SK-N-SH (cell line): ENCODE measurements at regions not wholly inside any gene's neighbourhood (a gene's known extent, or its start where the extent isn't known, plus 50 kb on each side); places are given as distances from the start of the nearest gene placed in this dataset.

Source experiments
- CTCF ChIA-PET: fragments of 300-600, 350-600 bp; formaldehyde crosslinking; extraction: SDS; loops from one replicate; lab custom pipeline; 2021; lab: Yijun Ruan, JAX
- POLR2A ChIA-PET: fragments of 350-600 bp; sonication (Branson Sonifier 250); formaldehyde crosslinking; extraction: SDS; loops from one replicate; lab custom pipeline; 2020; ENCODE audit warnings: antibody characterized with exemption, inconsistent platforms; lab: Yijun Ruan, JAX
- DNase-seq: peaks from one replicate; pipeline ENCODE4 v3.0.0; 2012
- H2AFZ ChIP-seq: fragments of 200-600 bp; sonication (generic); 2 replicates; pipeline ENCODE4 v1.8.1; 2016; ENCODE audit warnings: antibody characterized with exemption, mild to moderate bottlenecking, low read depth
- H3F3A ChIP-seq: fragments of 200-600 bp; sonication (generic); replicated peaks from 2 replicates; pipeline ENCODE3; 2016; ENCODE audit warnings: antibody characterized with exemption, mild to moderate bottlenecking; ENCODE audit not compliant: insufficient read depth
- H3K27ac ChIP-seq, 2 experiments: fragments of 200-500 bp in 1 of 2; fragments of 200-600 bp in 1 of 2; sonication (Bioruptor generic) in 1 of 2; sonication (generic), shearing (Covaris generic) in 1 of 2; 2 replicates each; pipeline versions ENCODE4 v1.5.1 to v1.6.1; 2014 to 2016; ENCODE audit warnings: low read depth in 2 of 2, inconsistent platforms in 1 of 2, low read length in 1 of 2, mild to moderate bottlenecking in 1 of 2, mixed read lengths in 1 of 2
- H3K27me3 ChIP-seq: fragments of 200-600 bp; sonication (generic), shearing (Covaris generic); 2 replicates; pipeline ENCODE4 v1.6.1; 2016; ENCODE audit warnings: mixed run types; ENCODE audit not compliant: insufficient read depth
- H3K36me3 ChIP-seq, 2 experiments: fragments of 200-500 bp in 1 of 2; fragments of 200-600 bp in 1 of 2; sonication (Bioruptor generic) in 1 of 2; sonication (generic) in 1 of 2; replicated peaks in 1 of 2; 2 replicates each; pipeline versions ENCODE3 to v1.5.1; 2014 to 2016; ENCODE audit warnings: low read length in 1 of 2, mild to moderate bottlenecking in 1 of 2; ENCODE audit not compliant: insufficient read depth in 2 of 2, control insufficient read depth in 1 of 2
- H3K4me1 ChIP-seq, 2 experiments: fragments of 200-500 bp in 1 of 2; fragments of 200-600 bp in 1 of 2; sonication (Bioruptor generic) in 1 of 2; sonication (generic), shearing (Covaris generic) in 1 of 2; 2 replicates each; pipeline versions ENCODE4 v1.5.1 to v1.6.1; 2014 to 2016; ENCODE audit warnings: low read depth in 1 of 2, low read length in 1 of 2, mixed run types in 1 of 2; ENCODE audit not compliant: insufficient read depth in 2 of 2, control insufficient read depth in 1 of 2
- H3K4me2 ChIP-seq: fragments of 200-600 bp; sonication (generic), shearing (Covaris generic); 2 replicates; pipeline ENCODE4 v1.6.1; 2017; ENCODE audit warnings: mixed run types
- H3K4me3 ChIP-seq, 2 experiments: fragments of 200-500 bp in 1 of 2; fragments of 200-600 bp in 1 of 2; sonication (Bioruptor generic) in 1 of 2; sonication (generic), shearing (Covaris generic) in 1 of 2; 2 replicates each; pipeline versions ENCODE4 v1.5.1 to v1.8.1; 2014 to 2016; ENCODE audit warnings: low read depth in 2 of 2, inconsistent platforms in 1 of 2, low read length in 1 of 2, mild to moderate bottlenecking in 1 of 2, mixed read lengths in 1 of 2, moderate library complexity in 1 of 2
- H3K79me2 ChIP-seq: fragments of 200-600 bp; sonication (generic); 2 replicates; pipeline ENCODE4 v1.8.1; 2017; ENCODE audit warnings: mild to moderate bottlenecking; ENCODE audit not compliant: insufficient read depth
- H3K9ac ChIP-seq: fragments of 200-600 bp; sonication (generic); 2 replicates; pipeline ENCODE4 v1.6.1; 2017; ENCODE audit warnings: mixed run types
- H3K9me2 ChIP-seq: fragments of 200-600 bp; sonication (generic); 2 replicates; pipeline ENCODE4 v1.6.1; 2017; ENCODE audit warnings: mixed run types
- H3K9me3 ChIP-seq: fragments of 200-600 bp; sonication (generic); 2 replicates; pipeline ENCODE4 v1.6.1; 2017; ENCODE audit warnings: mixed run types, mild to moderate bottlenecking, moderate library complexity
- H4K20me1 ChIP-seq: fragments of 200-600 bp; sonication (generic); 2 replicates; pipeline ENCODE4 v1.6.1; 2017; ENCODE audit warnings: mild to moderate bottlenecking, mixed run types; ENCODE audit not compliant: insufficient read depth
- CHD2 ChIP-seq: fragments of 150-350 bp; IDR thresholded peaks from 2 replicates; pipeline ENCODE4 v1.6.1; 2018; ENCODE audit warnings: low read length; ENCODE audit not compliant: partially characterized antibody
- ELF1 ChIP-seq: IDR thresholded peaks from 2 replicates; pipeline ENCODE4 v1.4.0; 2012
- FOXM1 ChIP-seq: IDR thresholded peaks from 2 replicates; pipeline ENCODE4 v1.4.0; 2012; ENCODE audit warnings: low read depth, mild to moderate bottlenecking
- JUND ChIP-seq: IDR thresholded peaks from 2 replicates; pipeline ENCODE4 v1.4.0; 2012
- NRF1 ChIP-seq: IDR thresholded peaks from 2 replicates; pipeline ENCODE4 v1.6.1; 2012; ENCODE audit warnings: low read depth, mild to moderate bottlenecking, low read length
- POLR2AphosphoS5 ChIP-seq: IDR thresholded peaks from 2 replicates; pipeline ENCODE4 v1.6.1; 2012; ENCODE audit warnings: low read depth, low read length
- RCOR1 ChIP-seq: fragments of 150-350 bp; IDR thresholded peaks from 2 replicates; pipeline ENCODE4 v1.6.1; 2017; ENCODE audit warnings: antibody characterized with exemption, low read length
- RXRA ChIP-seq: IDR thresholded peaks from 2 replicates; pipeline ENCODE4 v1.4.0; 2012; ENCODE audit warnings: low read depth, mild to moderate bottlenecking, borderline replicate concordance
- SMC3 ChIP-seq: IDR thresholded peaks from 2 replicates; pipeline ENCODE4 v1.6.1; 2012; ENCODE audit warnings: low read depth, low read length, improper control_type of control experiment
- TCF12 ChIP-seq: IDR thresholded peaks from 2 replicates; pipeline ENCODE4 v1.4.0; 2012
- TEAD4 ChIP-seq: IDR thresholded peaks from 2 replicates; pipeline ENCODE4 v1.4.0; 2012; ENCODE audit warnings: mild to moderate bottlenecking, borderline replicate concordance; ENCODE audit not compliant: insufficient read depth
- WGBS: methylation state at CpG from one replicate; pipeline ENCODE4 v1.1.6; 2017; ENCODE audit warnings: low lambda C conversion rate; 5-methylcytosine and 5-hydroxymethylcytosine counted together
- TF ChIP-seq, protein P1 (sequence below): IDR thresholded peaks from 2 replicates; pipeline ENCODE4 v1.4.0; 2012; ENCODE audit warnings: low read depth, borderline replicate concordance
- TF ChIP-seq, protein P2 (sequence below): fragments of 150-350 bp; IDR thresholded peaks from 2 replicates; pipeline ENCODE4 v1.6.1; 2017; ENCODE audit warnings: antibody characterized with exemption, low read length, low read depth, borderline replicate concordance
- TF ChIP-seq, protein P3 (sequence below): IDR thresholded peaks from 2 replicates; pipeline ENCODE4 v1.4.0; 2012; ENCODE audit warnings: low read depth
- TF ChIP-seq, protein P4 (sequence below): IDR thresholded peaks from 2 replicates; pipeline ENCODE4 v1.4.0; 2012; ENCODE audit warnings: low read depth, borderline replicate concordance
- TF ChIP-seq, protein P5 (sequence below): IDR thresholded peaks from 2 replicates; pipeline ENCODE4 v1.6.1; 2012; ENCODE audit warnings: mild to moderate bottlenecking, low read depth, low read length, moderate library complexity

DNA sequence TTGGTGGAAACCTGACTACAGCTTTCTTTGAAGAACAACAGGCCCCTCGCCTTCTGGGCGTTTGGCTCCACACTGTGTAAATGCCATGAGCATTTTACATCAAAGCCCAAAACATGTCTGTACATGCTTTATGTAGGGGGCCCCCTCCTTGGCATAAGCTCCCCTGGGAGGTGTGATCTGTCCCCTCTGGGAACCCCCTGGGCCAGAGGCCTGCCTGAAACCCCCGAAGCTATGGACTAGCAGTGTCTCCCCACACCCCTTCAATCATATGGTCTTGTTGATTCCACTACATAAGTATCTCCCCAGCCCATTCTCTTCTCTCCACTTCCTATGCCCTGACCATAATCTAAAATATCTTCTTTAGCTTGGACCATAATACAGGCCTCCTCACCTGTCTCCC, 241.5 kb downstream of the C1orf94 start:
- Histone ChIP-seq H3K9me3 (no peaks in the 10 kb centered on the region), H4K20me1 (no peaks in the 10 kb centered on the region), H3K36me3 (no peaks in the 10 kb centered on the region), H3K27me3 (no peaks in the 10 kb centered on the region), H3K79me2 (no peaks in the 10 kb centered on the region), H3K27ac (no peak overlapping the region), H2AFZ (no peak overlapping the region), H3K4me2 (no peak overlapping the region), H3K9ac (no peak overlapping the region), H3K9me2 (no peaks in the 10 kb centered on the region), H3K4me1 (no peaks in the 10 kb centered on the region), H3F3A (no peaks in the 10 kb centered on the region), H3K4me3 (no peak overlapping the region)
- WGBS: 45% methylated on average over 3 of the region's 3 CpGs
- TF ChIP-seq, protein P1, sequence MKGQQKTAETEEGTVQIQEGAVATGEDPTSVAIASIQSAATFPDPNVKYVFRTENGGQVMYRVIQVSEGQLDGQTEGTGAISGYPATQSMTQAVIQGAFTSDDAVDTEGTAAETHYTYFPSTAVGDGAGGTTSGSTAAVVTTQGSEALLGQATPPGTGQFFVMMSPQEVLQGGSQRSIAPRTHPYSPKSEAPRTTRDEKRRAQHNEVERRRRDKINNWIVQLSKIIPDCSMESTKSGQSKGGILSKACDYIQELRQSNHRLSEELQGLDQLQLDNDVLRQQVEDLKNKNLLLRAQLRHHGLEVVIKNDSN: no peak
- TF ChIP-seq RCOR1 (no peak), RXRA (no peak), POLR2AphosphoS5 (no peak), TCF12 (no peak), SMC3 (no peak), CHD2 (no peak), ELF1 (no peak), NRF1 (no peak), FOXM1 (no peak), TEAD4 (no peak), JUND (no peak)
- TF ChIP-seq, protein P2, sequence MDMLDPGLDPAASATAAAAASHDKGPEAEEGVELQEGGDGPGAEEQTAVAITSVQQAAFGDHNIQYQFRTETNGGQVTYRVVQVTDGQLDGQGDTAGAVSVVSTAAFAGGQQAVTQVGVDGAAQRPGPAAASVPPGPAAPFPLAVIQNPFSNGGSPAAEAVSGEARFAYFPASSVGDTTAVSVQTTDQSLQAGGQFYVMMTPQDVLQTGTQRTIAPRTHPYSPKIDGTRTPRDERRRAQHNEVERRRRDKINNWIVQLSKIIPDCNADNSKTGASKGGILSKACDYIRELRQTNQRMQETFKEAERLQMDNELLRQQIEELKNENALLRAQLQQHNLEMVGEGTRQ: no peak
- TF ChIP-seq, protein P3, sequence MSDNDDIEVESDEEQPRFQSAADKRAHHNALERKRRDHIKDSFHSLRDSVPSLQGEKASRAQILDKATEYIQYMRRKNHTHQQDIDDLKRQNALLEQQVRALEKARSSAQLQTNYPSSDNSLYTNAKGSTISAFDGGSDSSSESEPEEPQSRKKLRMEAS: no peak
- TF ChIP-seq, protein P4, sequence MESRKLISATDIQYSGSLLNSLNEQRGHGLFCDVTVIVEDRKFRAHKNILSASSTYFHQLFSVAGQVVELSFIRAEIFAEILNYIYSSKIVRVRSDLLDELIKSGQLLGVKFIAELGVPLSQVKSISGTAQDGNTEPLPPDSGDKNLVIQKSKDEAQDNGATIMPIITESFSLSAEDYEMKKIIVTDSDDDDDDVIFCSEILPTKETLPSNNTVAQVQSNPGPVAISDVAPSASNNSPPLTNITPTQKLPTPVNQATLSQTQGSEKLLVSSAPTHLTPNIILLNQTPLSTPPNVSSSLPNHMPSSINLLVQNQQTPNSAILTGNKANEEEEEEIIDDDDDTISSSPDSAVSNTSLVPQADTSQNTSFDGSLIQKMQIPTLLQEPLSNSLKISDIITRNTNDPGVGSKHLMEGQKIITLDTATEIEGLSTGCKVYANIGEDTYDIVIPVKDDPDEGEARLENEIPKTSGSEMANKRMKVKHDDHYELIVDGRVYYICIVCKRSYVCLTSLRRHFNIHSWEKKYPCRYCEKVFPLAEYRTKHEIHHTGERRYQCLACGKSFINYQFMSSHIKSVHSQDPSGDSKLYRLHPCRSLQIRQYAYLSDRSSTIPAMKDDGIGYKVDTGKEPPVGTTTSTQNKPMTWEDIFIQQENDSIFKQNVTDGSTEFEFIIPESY: no peak
- TF ChIP-seq, protein P5, sequence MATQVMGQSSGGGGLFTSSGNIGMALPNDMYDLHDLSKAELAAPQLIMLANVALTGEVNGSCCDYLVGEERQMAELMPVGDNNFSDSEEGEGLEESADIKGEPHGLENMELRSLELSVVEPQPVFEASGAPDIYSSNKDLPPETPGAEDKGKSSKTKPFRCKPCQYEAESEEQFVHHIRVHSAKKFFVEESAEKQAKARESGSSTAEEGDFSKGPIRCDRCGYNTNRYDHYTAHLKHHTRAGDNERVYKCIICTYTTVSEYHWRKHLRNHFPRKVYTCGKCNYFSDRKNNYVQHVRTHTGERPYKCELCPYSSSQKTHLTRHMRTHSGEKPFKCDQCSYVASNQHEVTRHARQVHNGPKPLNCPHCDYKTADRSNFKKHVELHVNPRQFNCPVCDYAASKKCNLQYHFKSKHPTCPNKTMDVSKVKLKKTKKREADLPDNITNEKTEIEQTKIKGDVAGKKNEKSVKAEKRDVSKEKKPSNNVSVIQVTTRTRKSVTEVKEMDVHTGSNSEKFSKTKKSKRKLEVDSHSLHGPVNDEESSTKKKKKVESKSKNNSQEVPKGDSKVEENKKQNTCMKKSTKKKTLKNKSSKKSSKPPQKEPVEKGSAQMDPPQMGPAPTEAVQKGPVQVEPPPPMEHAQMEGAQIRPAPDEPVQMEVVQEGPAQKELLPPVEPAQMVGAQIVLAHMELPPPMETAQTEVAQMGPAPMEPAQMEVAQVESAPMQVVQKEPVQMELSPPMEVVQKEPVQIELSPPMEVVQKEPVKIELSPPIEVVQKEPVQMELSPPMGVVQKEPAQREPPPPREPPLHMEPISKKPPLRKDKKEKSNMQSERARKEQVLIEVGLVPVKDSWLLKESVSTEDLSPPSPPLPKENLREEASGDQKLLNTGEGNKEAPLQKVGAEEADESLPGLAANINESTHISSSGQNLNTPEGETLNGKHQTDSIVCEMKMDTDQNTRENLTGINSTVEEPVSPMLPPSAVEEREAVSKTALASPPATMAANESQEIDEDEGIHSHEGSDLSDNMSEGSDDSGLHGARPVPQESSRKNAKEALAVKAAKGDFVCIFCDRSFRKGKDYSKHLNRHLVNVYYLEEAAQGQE: no peak
- no peak for DNase-seq
- ChIA-PET CTCF (no interaction called here), POLR2A (interaction anchor here (0.9 kb wide), 1 partner anchor 15 kb away, joined by 3 read pairs; no protein-coding TSS in a partner anchor)
